Natural killer cell (primary cell): ENCODE measurements at regions not wholly inside any gene's neighbourhood (a gene's known extent, or its start where the extent isn't known, plus 50 kb on each side); places are given as distances from the start of the nearest gene placed in this dataset.
"Not testable (repeated sequence)": the region's sequence is repeated elsewhere in the genome, so short reads cannot be mapped to it uniquely, and the experiment has no call there.

Experiments used
- ATAC-seq, 3 donors: fragments of 150-1000 bp in 2 of 3; fragments of 200-7000 bp in 1 of 3; cut with Tn5 transposase; 1 replicate in 1 of 3; 2 replicates in 2 of 3; pipeline ENCODE4 v1.10.0; 2021; ENCODE audit warnings: mild to moderate bottlenecking in 2 of 3, moderate library complexity in 2 of 3
- DNase-seq, 2 donors: peaks; one replicate each; pipeline versions ENCODE4 v3.0.0 to v3.0.0-alpha.2; 2013 to 2021; ENCODE audit warnings: mixed read lengths in 1 of 2
- H3K27ac ChIP-seq: one replicate; pipeline ENCODE4 v1.5.1; 2013; ENCODE audit warnings: mild to moderate bottlenecking, low read length
- H3K27me3 ChIP-seq: one replicate; pipeline ENCODE4 v1.6.1; 2013; ENCODE audit warnings: low read length; ENCODE audit not compliant: control insufficient read depth, insufficient read depth
- H3K36me3 ChIP-seq: one replicate; pipeline ENCODE4 v1.6.1; 2013; ENCODE audit warnings: low read length; ENCODE audit not compliant: control insufficient read depth, insufficient read depth
- H3K4me1 ChIP-seq: one replicate; pipeline ENCODE4 v1.6.1; 2013; ENCODE audit warnings: low read length; ENCODE audit not compliant: control insufficient read depth, insufficient read depth
- H3K4me3 ChIP-seq: one replicate; pipeline ENCODE4 v1.5.1; 2013; ENCODE audit warnings: low read length
- H3K9me3 ChIP-seq: one replicate; pipeline ENCODE4 v1.6.1; 2013; ENCODE audit warnings: low read length; ENCODE audit not compliant: control insufficient read depth, insufficient read depth
- H3K27ac Mint-ChIP-seq, 2 donors: one replicate each; pipeline ENCODE4 v1.8.0; 2022; ENCODE audit warnings: mild to moderate bottlenecking in 2 of 2, mixed read lengths in 2 of 2, moderate library complexity in 1 of 2
- H3K27me3 Mint-ChIP-seq, 2 donors: one replicate each; pipeline ENCODE4 v1.8.0; 2022; ENCODE audit warnings: low read depth in 2 of 2, mixed read lengths in 2 of 2
- H3K36me3 Mint-ChIP-seq: one replicate; pipeline ENCODE4 v1.8.0; 2022; ENCODE audit warnings: mixed read lengths
- H3K4me1 Mint-ChIP-seq, 2 donors: one replicate each; pipeline ENCODE4 v1.8.0; 2022; ENCODE audit warnings: mixed read lengths in 2 of 2
- H3K4me3 Mint-ChIP-seq: one replicate; pipeline ENCODE4 v1.8.0; 2022; ENCODE audit warnings: mild to moderate bottlenecking, moderate library complexity, mixed read lengths
- H3K9me3 Mint-ChIP-seq, 2 donors: one replicate each; pipeline ENCODE4 v1.8.0; 2022; ENCODE audit warnings: mixed read lengths in 2 of 2
- WGBS: methylation state at CpG from one replicate; pipeline ENCODE4 v1.1.7; 2013; ENCODE audit warnings: missing lambda C conversion rate; ENCODE audit not compliant: insufficient coverage; 5-methylcytosine and 5-hydroxymethylcytosine counted together
- intact Hi-C: fragments of 100-400 bp; cut with micrococcal nuclease; formaldehyde crosslinking; loops from one replicate; pipeline ENCODE4 v1.14.2; 2022
- TF ChIP-seq, protein P1 (sequence below): fragments of 200-600 bp; IDR thresholded peaks from one replicate; pipeline ENCODE4 v1.8.0; 2022; ENCODE audit warnings: antibody characterized with exemption

GRCh38 chr4:28062562-28062961 is 1201.9 kb downstream of the STIM2 start:
- ATAC-seq (no peak), DNase-seq (no peak)
- Mint-ChIP-seq H3K36me3 (no peaks in the 10 kb centered on the region), H3K9me3 (peaks cover 4 to 7% of the 10 kb centered on the region in 2 donors), H3K4me1 (no peaks in the 10 kb centered on the region), H3K27ac (no peak overlapping the region), H3K27me3 (no peaks in the 10 kb centered on the region), H3K4me3 (no peak overlapping the region)
- H3K9me3 ChIP-seq: no peaks in the 10 kb centered on the region
- WGBS: 77% methylated on average over 2 of the region's 3 CpGs
- no peaks in the 10 kb centered on the region for H3K36me3 ChIP-seq
- H3K27ac ChIP-seq: no peak overlapping the region
- intact Hi-C loops: no loop called here
- H3K4me1 ChIP-seq: no peaks in the 10 kb centered on the region
- no peaks in the 10 kb centered on the region for H3K27me3 ChIP-seq
- TF ChIP-seq, protein P1, sequence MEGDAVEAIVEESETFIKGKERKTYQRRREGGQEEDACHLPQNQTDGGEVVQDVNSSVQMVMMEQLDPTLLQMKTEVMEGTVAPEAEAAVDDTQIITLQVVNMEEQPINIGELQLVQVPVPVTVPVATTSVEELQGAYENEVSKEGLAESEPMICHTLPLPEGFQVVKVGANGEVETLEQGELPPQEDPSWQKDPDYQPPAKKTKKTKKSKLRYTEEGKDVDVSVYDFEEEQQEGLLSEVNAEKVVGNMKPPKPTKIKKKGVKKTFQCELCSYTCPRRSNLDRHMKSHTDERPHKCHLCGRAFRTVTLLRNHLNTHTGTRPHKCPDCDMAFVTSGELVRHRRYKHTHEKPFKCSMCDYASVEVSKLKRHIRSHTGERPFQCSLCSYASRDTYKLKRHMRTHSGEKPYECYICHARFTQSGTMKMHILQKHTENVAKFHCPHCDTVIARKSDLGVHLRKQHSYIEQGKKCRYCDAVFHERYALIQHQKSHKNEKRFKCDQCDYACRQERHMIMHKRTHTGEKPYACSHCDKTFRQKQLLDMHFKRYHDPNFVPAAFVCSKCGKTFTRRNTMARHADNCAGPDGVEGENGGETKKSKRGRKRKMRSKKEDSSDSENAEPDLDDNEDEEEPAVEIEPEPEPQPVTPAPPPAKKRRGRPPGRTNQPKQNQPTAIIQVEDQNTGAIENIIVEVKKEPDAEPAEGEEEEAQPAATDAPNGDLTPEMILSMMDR: no peak
- no peak overlapping the region for H3K4me3 ChIP-seq

GRCh38 chr4:28073860-28074555 is 1213.4 kb downstream of the STIM2 start:
- no peaks in the 10 kb centered on the region for H3K36me3 Mint-ChIP-seq

GRCh38 chr4:28075401-28075956 is 1214.8 kb downstream of the STIM2 start:
- Mint-ChIP-seq H3K4me3 (no peak overlapping the region), H3K4me1 (no peaks in the 10 kb centered on the region), H3K27ac (no peak overlapping the region), H3K9me3 (peaks cover 7 to 12% of the 10 kb centered on the region in 2 donors), H3K27me3 (no peaks in the 10 kb centered on the region), H3K36me3 (no peaks in the 10 kb centered on the region)
- ATAC-seq: no peak
- intact Hi-C loops: no loop called here
- Histone ChIP-seq H3K4me3 (no peak overlapping the region), H3K36me3 (no peaks in the 10 kb centered on the region), H3K27ac (no peak overlapping the region), H3K27me3 (no peaks in the 10 kb centered on the region), H3K4me1 (no peaks in the 10 kb centered on the region), H3K9me3 (peaks cover 7% of the 10 kb centered on the region)
- DNase-seq: no peak
- TF ChIP-seq, protein P1: no peak

More at GRCh38 chr4:28073860-28074555, 1213.4 kb downstream of the STIM2 start:
- Mint-ChIP-seq H3K4me1 (no peaks in the 10 kb centered on the region), H3K27me3 (no peaks in the 10 kb centered on the region), H3K4me3 (no peak overlapping the region), H3K27ac (no peak overlapping the region), H3K9me3 (peaks cover 5 to 8% of the 10 kb centered on the region in 2 donors)
- intact Hi-C loops: no loop called here
- ATAC-seq (no peak), DNase-seq (no peak)
- WGBS: 81% methylated on average over 12 of the region's 12 CpGs
- TF ChIP-seq, protein P1: no peak
- H3K9me3 ChIP-seq: peaks cover 7% of the 10 kb centered on the region
- H3K27me3 ChIP-seq: no peaks in the 10 kb centered on the region
- H3K27ac ChIP-seq: no peak overlapping the region
- no peak overlapping the region for H3K4me3 ChIP-seq
- H3K36me3 ChIP-seq: no peaks in the 10 kb centered on the region
- no peaks in the 10 kb centered on the region for H3K4me1 ChIP-seq

DNA sequence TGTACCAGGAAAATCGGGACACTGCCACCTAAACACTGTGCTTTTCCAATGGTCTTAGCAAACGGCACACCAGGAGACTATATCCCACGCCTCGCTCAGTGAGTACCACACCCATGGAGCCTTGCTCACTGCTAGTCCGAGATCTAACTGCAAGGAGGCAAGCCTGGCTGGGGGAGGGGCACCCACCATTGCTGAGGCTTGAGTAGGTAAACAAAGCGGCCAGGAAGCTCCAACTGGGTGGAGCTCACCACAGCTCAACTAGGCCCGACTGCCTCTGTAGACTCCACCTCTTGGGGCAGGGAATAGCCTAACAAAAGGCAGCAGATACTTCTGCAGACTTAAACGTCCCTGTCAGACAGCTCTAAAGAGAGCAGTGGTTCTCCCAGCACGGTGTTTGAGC is 1216.6 kb downstream of the STIM2 start:
- H3K36me3 Mint-ChIP-seq, ATAC-seq, H3K27ac Mint-ChIP-seq, H3K27me3 ChIP-seq, intact Hi-C loops, H3K4me1 ChIP-seq, H3K27me3 Mint-ChIP-seq, DNase-seq, H3K9me3 ChIP-seq, H3K27ac ChIP-seq, H3K36me3 ChIP-seq, H3K4me3 Mint-ChIP-seq, H3K4me1 Mint-ChIP-seq, H3K4me3 ChIP-seq: not testable (repeated sequence)
- peaks cover 13 to 14% of the 10 kb centered on the region in 2 donors for H3K9me3 Mint-ChIP-seq
- WGBS: 75% methylated on average over 9 of the region's 9 CpGs
